ENCODE measurements at regions not wholly inside any gene's neighbourhood (a gene's known extent, or its start where the extent isn't known, plus 50 kb on each side); places are given as distances from the start of the nearest gene placed in this dataset.
A peak's percentile ranks its signal among the peaks of the same experiment; 100 is the strongest.

- H3K4me3 ChIP-seq (replicated peaks; ENCODE audit: low read depth, low read length) = no peak overlapping the region
- TF ChIP-seq, protein P1, sequence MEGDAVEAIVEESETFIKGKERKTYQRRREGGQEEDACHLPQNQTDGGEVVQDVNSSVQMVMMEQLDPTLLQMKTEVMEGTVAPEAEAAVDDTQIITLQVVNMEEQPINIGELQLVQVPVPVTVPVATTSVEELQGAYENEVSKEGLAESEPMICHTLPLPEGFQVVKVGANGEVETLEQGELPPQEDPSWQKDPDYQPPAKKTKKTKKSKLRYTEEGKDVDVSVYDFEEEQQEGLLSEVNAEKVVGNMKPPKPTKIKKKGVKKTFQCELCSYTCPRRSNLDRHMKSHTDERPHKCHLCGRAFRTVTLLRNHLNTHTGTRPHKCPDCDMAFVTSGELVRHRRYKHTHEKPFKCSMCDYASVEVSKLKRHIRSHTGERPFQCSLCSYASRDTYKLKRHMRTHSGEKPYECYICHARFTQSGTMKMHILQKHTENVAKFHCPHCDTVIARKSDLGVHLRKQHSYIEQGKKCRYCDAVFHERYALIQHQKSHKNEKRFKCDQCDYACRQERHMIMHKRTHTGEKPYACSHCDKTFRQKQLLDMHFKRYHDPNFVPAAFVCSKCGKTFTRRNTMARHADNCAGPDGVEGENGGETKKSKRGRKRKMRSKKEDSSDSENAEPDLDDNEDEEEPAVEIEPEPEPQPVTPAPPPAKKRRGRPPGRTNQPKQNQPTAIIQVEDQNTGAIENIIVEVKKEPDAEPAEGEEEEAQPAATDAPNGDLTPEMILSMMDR (IDR thresholded peaks at IDR 0.05; ENCODE audit: low read depth, low read length, missing control alignments) = no peak
- DNase-seq (ENCODE audit: extremely low read depth, low read depth) = no peak
Observed at GRCh38 chr6:27624694-27625262, 151.9 kb upstream of the ZNF184 start.

DNA sequence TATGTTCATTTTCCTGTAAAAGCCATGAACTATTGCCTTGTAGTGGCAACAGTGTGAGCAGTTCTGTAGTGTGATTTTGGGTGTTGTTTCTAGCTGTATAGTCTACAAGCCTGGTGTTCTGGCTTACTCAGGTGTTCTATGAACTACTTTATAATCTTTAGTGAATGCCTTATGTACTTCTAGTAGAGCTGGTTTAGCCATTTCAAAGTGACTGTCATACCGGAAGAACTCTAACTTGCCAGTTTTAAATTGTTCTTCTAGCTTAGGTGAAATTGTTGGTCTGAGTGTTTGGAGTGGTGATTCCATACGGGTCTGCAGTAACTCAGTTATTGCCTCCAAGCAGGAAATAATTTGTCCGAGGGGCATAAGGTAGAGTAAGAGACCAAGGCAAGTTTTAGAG, 150.2 kb upstream of the ZNF184 start:
- DNase-seq (ENCODE audit: extremely low read depth, low read depth) = no peak
- no peak overlapping the region for H3K4me3 ChIP-seq (replicated peaks; ENCODE audit: low read depth, low read length)
- TF ChIP-seq, protein P1 (IDR thresholded peaks at IDR 0.05; ENCODE audit: low read depth, low read length, missing control alignments) = no peak

GRCh38 chr6:27619436-27619835, 146.5 kb upstream of the ZNF184 start:
- no peak for DNase-seq (ENCODE audit: extremely low read depth, low read depth)
- TF ChIP-seq, protein P1 (IDR thresholded peaks at IDR 0.05; ENCODE audit: low read depth, low read length, missing control alignments) = no peak
- H3K4me3 ChIP-seq (replicated peaks; ENCODE audit: low read depth, low read length) = no peak overlapping the region

GRCh38 chr6:27617700-27618689, 145.1 kb upstream of the ZNF184 start:
- no peak for DNase-seq (ENCODE audit: extremely low read depth, low read depth)
- H3K4me3 ChIP-seq (replicated peaks; ENCODE audit: low read depth, low read length) = peak overlapping the region; percentile 58

DNA sequence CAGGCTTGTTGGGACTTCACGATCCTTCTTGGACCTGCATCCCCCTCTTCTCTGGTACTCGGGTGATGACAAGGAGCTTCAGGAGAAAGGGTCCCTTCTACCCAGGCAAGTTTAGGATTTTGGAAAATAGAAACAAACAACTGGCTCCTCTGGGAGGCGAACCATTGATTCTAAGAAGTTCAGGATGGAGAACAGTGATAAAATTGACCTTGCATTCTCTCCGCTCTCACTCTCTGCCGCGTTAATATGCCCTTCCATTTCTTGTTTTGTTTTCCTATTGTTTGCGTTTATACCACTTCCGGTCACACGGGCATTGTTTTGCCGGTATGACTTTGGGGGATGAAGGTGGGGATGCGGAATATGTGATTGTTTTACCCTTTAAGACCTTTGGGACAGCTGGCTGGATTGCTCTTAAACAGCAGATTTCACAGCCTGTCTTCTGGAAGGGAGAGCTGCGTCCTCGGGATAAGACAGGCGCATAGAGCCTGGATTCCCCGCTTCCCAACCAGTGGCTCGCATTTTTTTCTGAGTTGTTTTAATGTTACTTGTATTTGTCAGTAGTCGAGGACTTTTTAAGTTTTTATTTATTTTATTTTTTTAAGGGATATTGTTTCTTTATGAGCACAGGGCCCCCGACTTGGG, 144.3 kb upstream of the ZNF184 start:
- no peak for DNase-seq (ENCODE audit: extremely low read depth, low read depth)
- H3K4me3 ChIP-seq (replicated peaks; ENCODE audit: low read depth, low read length) = peak overlapping the region; percentile 58
- TF ChIP-seq, protein P1 (IDR thresholded peaks at IDR 0.05; ENCODE audit: low read depth, low read length, missing control alignments) = no peak

More at GRCh38 chr6:27617700-27618689, 145.1 kb upstream of the ZNF184 start:
- TF ChIP-seq, protein P1 (IDR thresholded peaks at IDR 0.05; ENCODE audit: low read depth, low read length, missing control alignments) = no peak

- H3K4me3 ChIP-seq (replicated peaks; ENCODE audit: low read depth, low read length) = peak overlapping the region; percentile 58
- no peak for DNase-seq (ENCODE audit: extremely low read depth, low read depth)
- TF ChIP-seq, protein P1 (IDR thresholded peaks at IDR 0.05; ENCODE audit: low read depth, low read length, missing control alignments) = no peak
Observed at GRCh38 chr6:27616328-27617045, 143.6 kb upstream of the ZNF184 start.

Data from HFF-Myc (cell line).